8988T (cell line): ENCODE measurements at regions not wholly inside any gene's neighbourhood (a gene's known extent, or its start where the extent isn't known, plus 50 kb on each side); places are given as distances from the start of the nearest gene placed in this dataset.

ENCODE experiments used
- DNase-seq: peaks from one replicate; pipeline ENCODE4 v3.0.0; 2011

DNA sequence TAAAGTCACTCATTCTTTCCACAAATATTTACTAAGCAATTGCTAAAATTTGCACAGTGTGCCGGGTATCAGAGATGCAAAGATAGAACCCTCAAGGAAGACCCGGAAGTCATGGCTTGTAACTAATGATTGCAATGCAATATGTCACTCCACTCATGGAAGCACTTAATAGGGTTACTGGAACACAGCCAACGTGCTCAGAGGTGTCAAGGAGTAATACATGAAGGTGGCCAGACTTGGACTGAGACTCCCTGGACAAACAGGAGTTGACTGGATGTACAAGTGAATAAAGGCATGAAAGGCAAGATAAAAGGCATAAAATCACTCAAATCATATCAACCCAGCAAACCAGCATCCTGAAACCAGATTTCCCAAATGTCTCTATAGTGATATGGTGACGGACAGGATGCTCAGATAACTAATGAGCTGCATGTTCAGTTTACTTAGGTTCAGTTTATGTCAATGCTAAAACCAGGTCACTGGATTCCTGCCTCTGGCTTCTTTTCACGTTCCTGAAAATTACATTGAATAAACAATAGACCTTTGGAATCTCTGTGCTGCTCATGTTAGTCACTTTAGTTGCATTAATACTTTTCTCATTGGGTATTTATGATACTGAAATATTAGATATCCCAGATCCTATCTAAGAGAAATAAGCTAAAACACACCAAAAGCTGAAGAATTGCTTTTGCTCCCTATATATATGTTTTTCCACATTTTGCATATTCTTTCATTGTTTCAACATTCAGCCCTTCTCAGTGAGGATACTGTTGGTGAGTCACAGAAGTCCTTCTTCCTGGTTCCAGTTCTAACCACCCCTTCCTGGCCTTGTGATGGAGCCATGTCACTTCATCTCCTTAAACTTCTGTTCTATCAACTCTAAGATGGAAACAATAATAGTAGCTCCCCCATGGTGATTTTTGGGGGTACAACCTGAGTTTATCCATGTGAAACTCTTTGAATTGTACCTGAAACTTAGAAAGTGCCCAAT lies 688.9 kb upstream of the ID2 start:
- DNase-seq, result no peak

DNA sequence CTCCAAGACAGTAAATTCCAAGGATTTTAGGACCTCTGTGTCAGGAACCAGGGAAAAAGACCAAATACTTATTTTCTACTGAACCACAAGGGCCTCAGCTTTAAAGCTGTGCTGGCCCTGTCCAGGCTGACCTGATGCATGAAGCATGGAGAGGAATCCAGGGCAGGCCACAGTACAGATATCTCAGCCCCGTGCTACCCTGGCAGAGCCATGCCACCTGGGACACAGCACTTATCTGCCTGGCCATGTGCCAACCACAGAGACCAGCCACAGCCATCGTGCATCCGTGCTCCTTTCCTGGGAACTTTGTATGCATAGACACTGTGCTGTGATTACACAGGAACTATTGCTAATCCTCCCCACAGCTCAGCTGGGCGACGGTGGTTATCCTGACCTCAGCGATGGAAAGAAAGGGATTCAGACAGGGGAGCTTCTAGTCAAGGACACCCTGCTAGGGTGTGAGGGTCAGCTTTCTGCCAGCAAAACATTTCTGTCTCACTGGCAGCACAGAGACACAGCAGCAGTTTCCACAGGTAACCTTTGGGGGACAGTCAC lies 687.4 kb upstream of the ID2 start:
- DNase-seq, result no peak

DNA sequence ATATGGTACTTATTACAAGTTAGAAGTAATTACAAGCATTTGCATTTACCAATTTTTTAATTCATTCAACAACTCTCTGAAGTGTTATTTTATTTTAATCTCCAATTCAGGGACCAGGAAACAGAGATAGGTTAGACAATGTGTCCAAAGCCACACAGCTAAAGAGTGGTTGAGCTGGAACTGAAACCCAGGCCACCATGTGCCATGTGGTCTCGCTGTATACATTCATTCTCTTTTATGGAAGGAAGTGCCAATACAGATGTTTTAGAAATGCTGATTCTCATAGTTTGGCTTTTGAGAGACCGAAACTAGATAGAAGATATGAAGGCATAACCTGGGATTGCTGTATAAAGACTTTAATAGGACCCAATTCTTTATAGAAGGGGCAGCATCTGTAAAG lies 684.6 kb upstream of the ID2 start:
- DNase-seq, result no peak

DNA sequence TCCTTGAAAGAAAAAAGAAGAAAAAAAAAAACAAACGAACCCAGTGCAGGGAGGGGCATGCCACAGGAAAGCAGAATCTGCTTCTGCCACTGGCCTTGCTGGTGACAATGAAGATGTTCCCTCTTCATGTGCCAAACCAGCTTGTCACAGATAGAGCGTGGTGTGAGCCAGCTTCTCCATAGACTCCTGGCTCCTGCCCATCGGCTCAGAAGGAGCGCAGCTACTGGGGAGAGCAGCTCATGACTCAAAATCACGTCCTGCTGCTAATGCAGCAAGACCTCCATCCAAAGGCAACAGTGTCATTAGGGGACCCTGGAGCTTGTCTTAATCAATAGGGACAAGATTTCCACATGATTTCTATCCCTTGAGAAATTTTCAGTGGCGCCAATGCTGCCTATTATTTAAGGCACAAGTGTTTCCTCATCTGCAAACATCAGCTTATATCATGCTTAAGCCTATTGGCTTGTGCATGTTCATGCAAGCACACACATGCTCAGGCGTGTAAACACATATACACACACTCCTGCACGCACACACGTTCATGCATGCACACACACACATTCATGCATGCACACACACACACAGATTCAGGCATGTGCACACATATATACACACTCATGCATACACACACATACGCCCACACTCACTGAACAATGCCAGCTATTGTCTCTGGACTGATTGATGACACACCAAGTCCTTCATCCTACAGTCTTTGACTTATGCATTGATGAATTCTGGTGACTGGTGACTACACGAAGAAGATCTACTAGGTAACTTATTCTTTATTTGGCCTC lies 682.0 kb upstream of the ID2 start:
- DNase-seq, result no peak

DNA sequence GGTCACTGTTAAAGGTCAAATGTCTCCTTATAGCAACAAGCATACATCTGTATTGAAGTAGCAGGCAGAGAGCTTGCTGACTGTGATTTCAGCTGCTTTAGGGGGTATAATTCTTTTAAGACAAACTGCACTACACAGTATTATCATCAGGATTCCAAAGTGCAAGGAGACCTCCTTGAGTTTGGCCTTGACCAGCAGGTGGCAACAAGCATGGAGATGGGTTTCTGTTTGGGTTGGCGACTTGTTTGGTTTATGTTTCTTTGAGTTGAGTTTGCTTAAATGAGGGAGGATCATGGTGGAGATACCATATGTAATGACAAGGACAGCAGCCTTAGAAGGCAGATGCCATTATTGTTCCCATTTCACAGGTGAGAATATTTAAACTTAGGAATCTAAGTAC lies 681.0 kb upstream of the ID2 start:
- DNase-seq, result no peak

DNA sequence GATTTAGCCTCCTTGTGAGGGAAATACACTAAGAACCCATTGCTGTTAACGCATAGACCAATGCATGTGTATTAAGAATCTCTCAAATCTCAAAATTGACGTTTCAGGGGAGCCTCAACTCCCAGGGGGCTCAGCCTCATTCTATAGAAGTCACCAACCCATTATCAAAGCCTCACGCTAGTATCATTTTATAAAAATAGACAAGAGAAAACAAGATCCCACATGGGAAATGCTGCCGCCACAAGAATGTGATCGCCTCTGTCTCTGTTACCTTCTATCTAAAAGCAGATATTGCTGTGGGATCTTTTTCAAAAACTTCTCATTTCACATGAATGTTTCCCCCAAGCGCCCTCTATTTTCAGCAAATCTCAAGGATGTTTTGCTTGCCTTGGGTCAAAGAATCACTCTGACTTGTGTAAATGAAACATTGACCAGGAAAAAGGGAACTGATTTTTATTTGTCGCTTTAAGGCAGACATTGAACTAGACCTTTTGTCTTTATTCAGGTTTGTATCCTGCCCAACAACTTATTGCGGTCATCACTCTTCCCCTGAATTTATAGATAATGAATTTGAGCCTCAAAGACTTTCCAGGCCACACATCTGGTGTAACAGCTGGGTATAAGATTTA lies 679.0 kb upstream of the ID2 start:
- no peak for DNase-seq

DNA sequence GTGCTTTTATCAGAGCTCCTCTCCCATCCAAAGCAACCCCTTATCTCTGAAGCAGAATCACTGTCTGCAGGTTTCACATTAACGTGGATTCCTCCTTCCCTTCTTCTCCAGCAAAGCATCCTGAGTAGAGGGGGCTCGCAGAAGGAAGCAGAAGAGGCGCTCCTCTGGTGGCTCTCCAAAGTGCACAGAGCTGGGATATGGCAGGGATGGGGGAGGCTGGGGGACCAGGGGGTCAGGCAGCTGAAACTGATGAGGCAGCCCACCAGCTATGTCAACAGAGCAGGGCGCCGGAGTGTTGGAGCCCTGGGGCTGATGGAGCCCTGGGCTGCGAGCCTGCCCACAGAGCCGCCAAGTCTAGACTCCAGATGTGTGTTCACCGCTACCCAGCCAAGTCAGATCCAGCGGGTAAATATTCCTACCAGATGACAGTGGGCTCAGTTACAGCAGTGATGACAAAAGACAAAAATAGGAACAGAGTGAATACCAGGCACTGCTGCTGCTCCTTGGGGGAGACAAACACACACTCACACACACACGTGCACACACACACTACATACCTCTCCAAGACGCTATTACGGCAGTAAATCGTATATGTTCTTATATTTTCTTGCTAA lies 678.3 kb upstream of the ID2 start:
- DNase-seq, result no peak

DNA sequence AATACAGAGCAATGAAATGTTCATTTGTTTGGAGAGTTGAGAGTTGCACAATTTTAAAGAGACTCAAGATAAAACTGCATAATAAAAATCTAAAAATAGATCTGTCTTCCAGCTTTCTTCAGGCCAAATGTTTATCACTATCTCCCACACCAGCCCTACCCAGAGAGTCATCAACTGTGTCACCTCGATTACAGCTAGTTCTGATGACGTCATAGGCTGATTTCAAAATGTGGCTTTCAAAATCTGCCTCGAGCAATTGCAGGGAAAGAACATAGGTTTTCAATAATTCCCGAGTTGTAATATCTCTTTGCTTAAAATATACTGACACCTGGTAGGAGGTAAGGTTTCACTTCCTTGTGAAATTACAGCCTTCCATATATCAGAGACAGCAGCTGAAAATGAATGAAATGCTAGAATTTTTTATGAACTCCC lies 677.6 kb upstream of the ID2 start:
- no peak for DNase-seq

DNA sequence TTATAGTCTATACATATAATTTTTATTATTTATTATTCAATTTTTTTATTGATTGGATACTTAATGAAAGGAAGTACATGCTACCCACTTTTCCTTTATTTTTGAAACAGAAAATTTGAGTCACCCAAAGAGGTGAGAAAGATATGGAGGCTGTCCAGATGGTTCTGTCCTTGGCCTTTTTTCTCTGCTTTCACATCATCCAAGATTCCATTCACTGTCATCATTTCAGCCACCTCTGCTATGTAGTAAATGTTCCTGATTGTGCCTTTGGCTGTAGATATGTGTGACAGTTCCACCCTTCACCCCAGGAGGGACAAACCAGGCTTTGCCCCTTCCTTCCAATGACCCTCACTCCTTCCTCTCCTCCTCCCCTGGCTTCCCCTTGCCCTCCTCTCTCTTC lies 675.7 kb upstream of the ID2 start:
- DNase-seq, result no peak

DNA sequence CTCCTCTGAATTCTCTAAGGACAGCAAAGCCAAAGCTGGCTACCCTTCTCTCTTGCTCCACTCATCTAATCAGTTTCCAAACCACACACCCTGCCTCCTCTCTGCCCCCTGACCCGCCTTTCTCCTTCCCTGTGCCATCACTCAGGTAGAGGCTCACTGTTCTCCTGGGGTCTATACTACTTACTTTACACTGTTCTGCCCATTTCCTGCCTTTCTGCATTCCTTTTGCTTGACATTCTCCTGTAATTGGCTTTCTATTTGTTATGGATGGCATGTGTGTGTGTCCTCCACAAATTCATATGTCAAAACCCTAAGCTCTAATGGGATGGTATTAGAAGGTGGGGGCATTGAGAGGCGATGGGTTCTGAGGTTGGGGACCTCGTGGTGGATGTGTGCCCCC lies 675.2 kb upstream of the ID2 start:
- no peak for DNase-seq

DNA sequence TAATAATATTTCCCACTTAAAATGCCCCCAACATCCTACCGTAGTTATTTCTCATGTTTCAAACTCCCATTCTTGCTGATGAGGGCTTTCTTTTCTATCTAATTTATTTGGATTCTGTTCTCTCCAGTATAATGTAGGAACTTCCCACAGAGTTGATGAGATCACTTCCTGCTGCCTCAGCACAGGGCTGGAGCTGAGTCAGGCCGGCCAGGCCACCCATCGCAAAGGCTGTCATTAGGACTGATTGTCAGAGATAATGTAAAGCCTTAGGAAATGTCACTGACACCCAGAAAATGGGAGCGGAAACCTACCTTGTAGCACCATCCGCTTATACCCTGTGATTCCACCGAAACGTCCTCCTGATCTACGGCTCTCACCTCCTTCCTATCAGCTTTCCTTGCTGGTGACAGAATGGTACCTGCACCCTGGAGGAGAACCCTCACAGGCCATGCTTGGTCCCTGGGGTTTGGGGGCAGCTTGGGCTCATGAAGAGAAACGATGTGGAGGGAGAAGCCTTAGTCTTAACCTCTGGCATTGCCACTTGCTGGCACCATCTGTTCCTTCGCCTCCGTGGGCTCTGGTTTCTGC lies 672.8 kb upstream of the ID2 start:
- DNase-seq, result no peak

DNA sequence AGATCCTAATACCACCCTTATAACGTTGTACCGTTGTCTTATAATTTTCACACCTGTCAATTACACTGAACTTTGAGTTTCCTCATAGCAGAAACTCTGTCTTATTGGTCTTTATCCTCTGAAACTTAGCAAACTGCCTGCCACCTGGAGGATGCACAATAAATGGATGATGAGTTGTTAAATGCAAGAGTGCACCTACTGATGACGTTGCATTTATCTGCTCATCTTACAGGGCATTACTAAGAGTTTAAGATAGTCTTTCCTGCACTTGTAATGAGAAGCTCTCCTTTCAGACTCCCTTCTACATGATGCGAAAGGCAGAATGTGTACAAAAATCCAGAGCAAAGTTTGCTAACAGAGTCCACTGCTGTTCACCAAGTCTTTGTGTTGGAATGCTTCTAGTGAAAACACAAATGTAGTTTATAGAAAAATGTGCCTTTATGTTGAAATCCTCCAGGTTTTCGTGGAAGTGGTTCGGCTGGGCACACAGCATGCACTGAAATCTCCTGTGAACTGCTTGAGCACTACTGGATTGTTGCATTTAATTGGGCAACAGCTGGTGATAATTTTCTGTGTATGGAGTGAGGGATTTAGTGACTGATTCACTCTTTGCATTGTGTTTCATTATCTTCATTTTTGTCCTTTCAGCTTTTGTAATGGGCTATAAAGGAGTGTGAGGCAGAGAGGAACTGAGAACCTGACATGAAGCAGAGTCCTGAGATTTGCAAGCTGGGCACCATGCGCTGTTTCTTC lies 665.8 kb upstream of the ID2 start:
- no peak for DNase-seq

DNA sequence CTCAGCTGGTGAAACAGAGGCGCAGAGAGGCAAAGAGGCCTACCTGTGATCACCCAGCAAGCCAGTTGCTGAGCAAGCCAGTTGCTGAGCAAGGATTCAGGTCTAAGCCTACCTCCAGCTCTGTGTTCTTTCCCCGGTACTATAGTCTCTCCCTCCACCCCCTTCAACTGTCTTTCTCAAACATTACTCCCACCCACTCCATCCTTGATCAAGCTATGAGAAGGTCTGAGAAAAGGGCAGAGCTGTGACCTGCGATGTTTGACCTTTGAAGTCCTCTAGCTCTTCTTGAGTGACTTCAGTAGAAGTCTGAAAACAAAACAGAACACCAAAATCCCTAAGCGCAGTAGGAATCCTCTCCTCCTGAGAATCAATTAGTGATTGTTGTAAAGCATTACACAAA lies 665.2 kb upstream of the ID2 start:
- DNase-seq, result no peak

DNA sequence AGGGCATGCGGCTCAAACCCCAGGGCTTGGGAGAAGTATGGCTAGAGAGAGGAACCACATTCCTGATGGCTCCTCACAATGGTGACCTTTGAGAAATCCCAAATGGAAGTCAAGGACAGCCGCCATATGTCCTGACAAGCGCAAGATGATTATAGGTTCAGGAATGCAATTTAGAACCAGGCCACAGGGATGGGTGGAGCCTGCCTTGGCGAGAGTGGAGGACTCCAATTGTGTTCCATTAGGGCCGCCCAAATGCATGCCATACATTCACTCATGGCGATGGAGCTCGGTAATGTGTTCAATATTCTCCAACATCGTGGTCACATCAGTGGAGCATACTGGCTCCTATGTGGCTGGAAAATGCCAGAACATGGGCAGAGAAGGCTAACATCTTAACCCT lies 662.9 kb upstream of the ID2 start:
- DNase-seq, result no peak

DNA sequence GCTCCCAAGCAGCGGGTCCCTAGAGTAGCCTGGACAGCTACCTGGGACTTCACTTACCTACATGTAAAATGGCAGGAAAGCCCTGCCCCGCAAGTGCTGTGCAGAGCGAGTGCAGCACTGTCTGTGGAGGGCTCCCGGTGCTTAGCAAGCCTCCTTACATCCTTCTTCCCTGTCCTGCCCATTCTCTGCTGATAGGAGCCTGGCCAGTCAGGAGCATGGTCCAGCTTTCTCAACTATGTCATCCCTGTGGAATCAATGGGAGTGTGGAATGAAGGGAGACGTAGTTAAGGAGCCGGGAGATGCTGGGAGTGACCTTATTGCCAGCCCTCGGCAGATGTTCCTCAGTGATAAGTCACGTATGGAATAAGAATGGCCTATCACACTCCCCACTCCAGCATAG lies 661.9 kb upstream of the ID2 start:
- DNase-seq, result no peak

DNA sequence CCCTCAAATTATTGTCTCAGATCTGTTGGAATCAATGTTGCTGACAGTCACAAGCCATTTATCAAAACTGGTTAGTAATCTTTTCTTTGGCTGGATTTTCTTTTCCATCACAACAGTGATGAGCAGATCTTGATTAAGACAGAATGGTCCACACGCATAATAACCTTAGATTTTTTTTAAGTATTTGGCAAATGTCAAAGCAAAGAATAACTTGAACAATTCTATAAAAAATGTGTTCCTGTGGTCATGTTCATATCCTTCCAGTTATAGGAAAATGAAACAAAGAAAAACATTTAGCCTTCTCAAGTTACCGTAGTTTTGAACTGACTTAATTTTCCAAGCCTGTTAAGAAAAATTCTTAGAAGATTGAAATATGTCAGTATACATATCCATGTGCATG lies 659.9 kb upstream of the ID2 start:
- DNase-seq, result no peak

DNA sequence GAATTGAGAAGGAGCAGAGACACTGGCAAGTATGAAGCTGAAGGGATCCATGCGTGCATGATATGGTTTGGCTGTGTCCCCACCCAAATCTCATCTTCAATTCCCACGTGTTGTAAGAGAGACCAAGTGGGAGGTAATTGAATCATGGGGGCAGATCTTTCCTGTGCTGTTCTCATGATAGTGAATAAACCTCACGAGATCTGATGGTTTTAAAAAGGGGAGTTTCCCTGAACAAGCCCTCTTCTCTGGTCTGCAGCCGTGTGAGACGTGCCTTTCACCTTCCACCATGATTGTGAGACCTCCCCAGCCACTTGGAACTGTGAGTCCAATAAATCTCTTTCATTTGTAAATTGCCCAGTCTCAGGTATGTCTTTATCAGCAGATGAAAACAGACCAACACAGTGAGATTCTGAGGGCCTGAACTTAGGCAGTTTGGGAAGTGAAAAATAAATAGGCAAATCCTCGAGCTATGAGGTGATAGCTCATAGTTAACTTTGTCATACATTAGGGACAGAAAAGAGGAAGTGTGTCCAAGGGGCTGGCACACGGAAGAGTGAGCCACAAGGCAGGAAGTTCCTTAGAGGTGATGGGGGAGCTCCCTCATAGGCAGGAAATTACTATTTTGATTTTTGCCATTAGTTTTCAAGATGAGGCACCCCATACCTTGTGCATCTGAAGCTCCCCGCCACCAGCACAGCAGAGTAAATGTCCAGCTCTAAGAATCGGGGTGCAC lies 658.8 kb upstream of the ID2 start:
- no peak for DNase-seq

DNA sequence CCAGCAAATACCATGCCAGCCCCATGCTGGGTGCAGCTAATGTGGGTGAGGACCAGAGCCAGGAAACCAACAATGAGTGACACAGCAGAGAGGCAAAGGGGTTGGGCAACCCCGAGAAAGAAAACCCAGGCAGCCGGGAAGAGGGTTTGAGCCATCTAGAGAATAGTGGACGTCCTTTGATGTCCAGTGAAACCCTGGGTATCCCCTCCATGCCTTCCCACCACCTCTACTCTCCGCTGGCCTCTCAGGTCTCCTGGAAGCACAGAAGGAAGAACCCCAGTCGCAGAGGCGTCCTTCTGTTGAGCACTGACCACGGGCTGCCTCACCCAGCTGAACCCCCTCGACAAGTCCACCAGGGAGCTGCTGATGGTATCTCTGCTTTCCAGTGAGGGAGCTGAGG lies 657.4 kb upstream of the ID2 start:
- DNase-seq, result no peak

DNA sequence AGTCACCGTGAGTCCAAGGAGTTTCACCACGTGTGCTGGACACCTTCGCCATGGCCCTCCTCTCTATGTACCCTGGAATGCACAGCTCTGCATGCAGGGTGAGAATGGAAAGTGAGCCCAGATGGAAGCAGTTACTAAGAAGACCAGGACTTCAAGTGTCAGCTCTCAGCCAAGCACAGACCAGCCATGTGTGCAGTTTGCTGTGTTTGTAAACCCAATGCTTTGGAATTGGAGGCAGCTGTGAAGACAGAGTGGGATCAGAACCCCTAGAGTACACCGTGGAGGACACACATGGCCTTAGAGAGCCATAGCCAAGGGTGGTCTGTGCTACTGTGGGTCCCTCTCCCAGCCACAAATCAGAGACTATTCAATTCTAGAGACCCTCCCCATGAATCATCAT lies 655.5 kb upstream of the ID2 start:
- no peak for DNase-seq

DNA sequence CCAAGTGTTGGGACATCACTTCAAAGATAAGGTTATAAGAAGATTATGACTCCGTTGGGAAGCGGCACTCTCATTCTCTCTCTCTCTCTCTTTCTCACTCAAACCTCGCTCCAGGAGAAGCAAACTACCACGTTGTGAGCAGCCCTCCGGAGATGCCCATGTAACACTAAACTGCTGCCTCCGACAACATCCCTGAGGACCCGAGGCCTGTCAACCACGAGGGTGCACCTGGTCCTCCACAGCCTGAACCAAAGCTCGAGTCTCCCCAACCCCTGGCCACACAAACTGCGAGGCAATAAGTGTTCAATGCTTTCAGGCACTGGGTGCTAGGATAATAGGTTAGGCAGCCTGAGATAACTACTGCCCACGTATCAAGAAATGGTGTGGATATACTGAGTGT lies 654.5 kb upstream of the ID2 start:
- no peak for DNase-seq

DNA sequence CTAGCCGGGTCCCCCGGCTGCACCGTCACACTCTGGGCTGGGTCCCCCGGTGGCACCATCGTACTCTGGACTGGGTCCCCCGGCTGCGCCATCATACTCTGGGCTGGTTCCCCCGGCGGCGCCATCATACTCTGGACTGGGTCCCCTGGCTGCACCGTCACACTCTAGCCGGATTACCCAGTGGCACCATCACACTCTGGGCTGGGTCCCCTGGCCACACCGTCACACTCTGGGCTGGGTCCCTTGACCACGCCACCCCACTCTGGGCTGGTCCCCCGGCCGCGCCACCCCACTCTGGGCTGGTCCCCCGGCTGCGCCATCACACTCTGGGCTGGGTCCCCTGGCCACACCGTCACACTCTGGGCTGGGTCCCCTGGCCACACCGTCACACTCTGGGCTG lies 653.8 kb upstream of the ID2 start:
- no peak for DNase-seq
